ENCODE measurements at regions not wholly inside any gene's neighbourhood (a gene's known extent, or its start where the extent isn't known, plus 50 kb on each side); places are given as distances from the start of the nearest gene placed in this dataset.

DNA sequence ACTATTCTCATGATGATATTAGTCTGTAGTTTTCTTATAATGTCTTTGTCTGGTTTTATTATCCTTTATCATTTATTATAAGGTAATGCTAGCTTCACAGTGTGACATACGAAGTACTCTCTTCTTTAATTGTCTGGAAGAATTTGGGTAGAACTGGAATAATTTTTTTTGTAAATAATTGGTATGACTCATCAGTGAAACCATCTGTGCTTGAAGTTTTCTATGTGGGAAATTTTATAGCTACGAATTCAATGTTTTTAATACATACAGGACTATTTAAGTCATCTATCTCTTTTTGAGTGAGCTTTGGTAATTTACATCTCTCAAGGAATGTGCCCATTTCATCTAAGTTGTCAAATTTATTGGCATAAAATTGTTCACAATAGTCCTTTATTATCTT, 86.3 kb downstream of the SOD2 start:
- TF ChIP-seq CTCF (IDR thresholded peaks at IDR 0.05): no peak
- no peak for DNase-seq
- Histone ChIP-seq H3K36me3 (no peaks in the 10 kb centered on the region), H3K9me3 (peaks cover 0 to 16% (median 0%) of the 10 kb centered on the region in 11 donors), H3K4me3 (no peak overlapping the region), H3K27me3 (peaks cover 0 to 10% (median 0%) of the 10 kb centered on the region in 7 donors), H3K4me1 (peaks cover 0 to 9% (median 0%) of the 10 kb centered on the region in 9 donors), H3K27ac (no peak overlapping the region)
- 74 to 80% methylated on average over 2 of the region's 2 CpGs for WGBS, 2 donors
- intact Hi-C loops (cut with DNase I): no loop called here
- ATAC-seq: no peak

- no peak overlapping the region for H3K4me3 ChIP-seq
- no peak for DNase-seq
- WGBS, 2 donors: 77 to 85% methylated on average over 6 of the region's 6 CpGs
- no peaks in the 10 kb centered on the region for H3K36me3 ChIP-seq
- no peak for TF ChIP-seq CTCF (IDR thresholded peaks at IDR 0.05)
- intact Hi-C loops (cut with DNase I): no loop called here
- no peak overlapping the region for H3K27ac ChIP-seq
- no peaks in the 10 kb centered on the region for H3K4me1 ChIP-seq
- ATAC-seq: no peak
- H3K9me3 ChIP-seq: peaks cover 0 to 16% (median 0%) of the 10 kb centered on the region in 11 donors
- H3K27me3 ChIP-seq: peaks cover 0 to 10% (median 0%) of the 10 kb centered on the region in 7 donors
Observed at GRCh38 chr6:159604443-159604956, 88.5 kb downstream of the SOD2 start.

- H3K4me1 ChIP-seq: no peaks in the 10 kb centered on the region
- no peak for TF ChIP-seq CTCF (IDR thresholded peaks at IDR 0.05)
Observed at GRCh38 chr6:159602431-159603041, 90.5 kb downstream of the SOD2 start.

DNA sequence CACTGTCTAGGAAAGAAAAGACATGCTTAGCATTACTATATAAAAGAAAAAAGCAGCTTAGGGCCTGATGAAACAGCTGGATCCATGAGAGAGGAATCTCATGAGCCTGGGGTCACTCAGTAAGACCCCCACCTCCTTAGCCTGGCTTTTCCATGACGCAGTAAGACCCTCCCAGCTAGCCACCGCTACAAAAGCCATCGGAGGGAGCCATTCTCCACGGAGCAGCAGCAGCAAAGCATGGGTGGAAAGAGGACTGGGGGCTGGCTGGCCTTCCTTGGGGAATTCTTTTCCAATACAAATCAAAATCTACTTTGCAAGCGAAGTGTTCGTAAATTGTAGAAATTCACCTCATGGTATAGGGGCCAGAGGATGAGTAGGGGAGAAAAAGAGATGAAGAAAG, 91.8 kb downstream of the SOD2 start:
- Histone ChIP-seq H3K36me3 (no peaks in the 10 kb centered on the region), H3K9me3 (no peaks in the 10 kb centered on the region), H3K27ac (no peak overlapping the region), H3K27me3 (peaks cover 0 to 10% (median 0%) of the 10 kb centered on the region in 7 donors), H3K4me1 (no peaks in the 10 kb centered on the region), H3K4me3 (no peak overlapping the region)
- 71 to 73% methylated on average over 6 of the region's 6 CpGs for WGBS, 2 donors
- intact Hi-C loops (cut with DNase I): no loop called here
- TF ChIP-seq CTCF (IDR thresholded peaks at IDR 0.05): no peak
- no peak for ATAC-seq
- no peak for DNase-seq

More at GRCh38 chr6:159602431-159603041, 90.5 kb downstream of the SOD2 start:
- intact Hi-C loops (cut with DNase I): no loop called here
- ATAC-seq (peak in 1 of 8 donors; percentile 18), DNase-seq (no peak)
- H3K36me3 ChIP-seq: no peaks in the 10 kb centered on the region
- H3K27ac ChIP-seq: no peak overlapping the region
- H3K4me3 ChIP-seq: no peak overlapping the region
- H3K27me3 ChIP-seq: peaks cover 0 to 10% (median 0%) of the 10 kb centered on the region in 7 donors
- 64 to 76% methylated on average over 23 of the region's 23 CpGs for WGBS, 2 donors
- peaks cover 0 to 8% (median 0%) of the 10 kb centered on the region in 11 donors for H3K9me3 ChIP-seq
